ENCODE measurements at regions not wholly inside any gene's neighbourhood (a gene's known extent, or its start where the extent isn't known, plus 50 kb on each side); places are given as distances from the start of the nearest gene placed in this dataset.

- no peak overlapping the region for H3K9ac ChIP-seq (ENCODE audit: low read length)
- H3K4me1 ChIP-seq (ENCODE audit: control insufficient read depth, low read depth, low read length) = no peaks in the 10 kb centered on the region
- H3K4me3 ChIP-seq (ENCODE audit: low read length) = no peak overlapping the region
- H3K27me3 ChIP-seq (ENCODE audit: control insufficient read depth, insufficient read depth, low read length) = no peaks in the 10 kb centered on the region
- no peaks in the 10 kb centered on the region for H3K9me3 ChIP-seq (ENCODE audit: control insufficient read depth, low read depth, low read length)
- no peaks in the 10 kb centered on the region for H3K36me3 ChIP-seq (ENCODE audit: control insufficient read depth, low read depth, low read length)
- no peak overlapping the region for H3K27ac ChIP-seq (ENCODE audit: low read length)
Measured at GRCh38 chr4:62771983-62772557, 1571.9 kb downstream of the ADGRL3 start.

GRCh38 chr4:62740296-62740695 is 1540.2 kb downstream of the ADGRL3 start:
- H3K36me3 ChIP-seq (ENCODE audit: control insufficient read depth, low read depth, low read length) = no peaks in the 10 kb centered on the region

DNA sequence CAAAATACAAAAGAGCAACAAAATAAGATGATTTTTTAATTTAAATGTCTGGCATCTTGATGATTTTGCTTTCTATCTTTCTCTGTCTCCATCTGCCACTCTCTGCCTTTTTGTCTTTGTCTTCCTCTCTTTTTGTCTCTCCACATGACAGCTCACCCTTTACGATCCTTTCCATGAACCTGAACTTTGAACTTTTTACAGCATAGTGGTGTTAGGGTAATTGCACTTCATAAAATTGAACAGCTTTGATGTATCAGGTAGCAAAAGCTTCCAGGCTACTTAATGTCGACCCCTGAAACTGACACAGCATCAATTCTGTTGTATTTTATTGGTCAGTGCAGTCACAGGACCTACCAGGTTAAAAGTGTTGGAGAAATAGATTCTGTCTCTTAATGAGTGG is 1517.0 kb downstream of the ADGRL3 start:
- H3K9me3 ChIP-seq (ENCODE audit: control insufficient read depth, low read depth, low read length) = no peaks in the 10 kb centered on the region
- no peaks in the 10 kb centered on the region for H3K27me3 ChIP-seq (ENCODE audit: control insufficient read depth, insufficient read depth, low read length)
- peaks cover 6% of the 10 kb centered on the region for H3K4me1 ChIP-seq (ENCODE audit: control insufficient read depth, low read depth, low read length)
- H3K4me3 ChIP-seq (ENCODE audit: low read length) = no peak overlapping the region
- no peaks in the 10 kb centered on the region for H3K36me3 ChIP-seq (ENCODE audit: control insufficient read depth, low read depth, low read length)
- H3K27ac ChIP-seq (ENCODE audit: low read length) = no peak overlapping the region
- no peak overlapping the region for H3K9ac ChIP-seq (ENCODE audit: low read length)

More at GRCh38 chr4:62740296-62740695, 1540.2 kb downstream of the ADGRL3 start:
- Histone ChIP-seq H3K9me3 (ENCODE audit: control insufficient read depth, low read depth, low read length) (no peaks in the 10 kb centered on the region), H3K4me1 (ENCODE audit: control insufficient read depth, low read depth, low read length) (no peaks in the 10 kb centered on the region), H3K9ac (ENCODE audit: low read length) (no peak overlapping the region), H3K27me3 (ENCODE audit: control insufficient read depth, insufficient read depth, low read length) (no peaks in the 10 kb centered on the region), H3K27ac (ENCODE audit: low read length) (no peak overlapping the region), H3K4me3 (ENCODE audit: low read length) (no peak overlapping the region)

GRCh38 chr4:62711575-62711974 is 1511.4 kb downstream of the ADGRL3 start:
- Histone ChIP-seq H3K9ac (ENCODE audit: low read length) (no peak overlapping the region), H3K4me3 (ENCODE audit: low read length) (no peak overlapping the region), H3K9me3 (ENCODE audit: control insufficient read depth, low read depth, low read length) (no peaks in the 10 kb centered on the region), H3K36me3 (ENCODE audit: control insufficient read depth, low read depth, low read length) (no peaks in the 10 kb centered on the region), H3K27ac (ENCODE audit: low read length) (no peak overlapping the region), H3K4me1 (ENCODE audit: control insufficient read depth, low read depth, low read length) (no peaks in the 10 kb centered on the region), H3K27me3 (ENCODE audit: control insufficient read depth, insufficient read depth, low read length) (no peaks in the 10 kb centered on the region)

- Histone ChIP-seq H3K4me3 (ENCODE audit: low read length) (no peak overlapping the region), H3K9me3 (ENCODE audit: control insufficient read depth, low read depth, low read length) (no peaks in the 10 kb centered on the region), H3K36me3 (ENCODE audit: control insufficient read depth, low read depth, low read length) (no peaks in the 10 kb centered on the region), H3K9ac (ENCODE audit: low read length) (no peak overlapping the region), H3K4me1 (ENCODE audit: control insufficient read depth, low read depth, low read length) (no peaks in the 10 kb centered on the region), H3K27me3 (ENCODE audit: control insufficient read depth, insufficient read depth, low read length) (no peaks in the 10 kb centered on the region), H3K27ac (ENCODE audit: low read length) (no peak overlapping the region)
Measured at GRCh38 chr4:62709618-62710252, 1509.6 kb downstream of the ADGRL3 start.

DNA sequence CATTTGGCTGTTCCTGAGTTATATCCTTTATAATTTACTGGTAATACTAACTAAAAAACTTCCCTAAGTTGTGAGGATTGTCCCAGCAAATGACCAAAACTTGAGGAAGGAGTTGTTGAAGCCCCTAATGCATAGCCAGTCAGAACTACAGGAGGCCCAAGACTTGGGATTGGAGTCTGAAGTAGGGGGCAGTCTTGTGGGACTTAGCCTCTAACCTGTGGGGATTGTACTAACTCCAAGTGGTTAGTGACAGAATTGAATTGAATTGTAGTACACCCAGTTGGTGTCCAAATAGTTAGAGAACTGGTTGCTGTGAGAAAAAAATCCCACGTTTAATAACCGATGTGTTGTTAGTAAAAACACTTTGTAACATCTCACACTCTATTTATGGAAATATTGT is 1506.3 kb downstream of the ADGRL3 start:
- Histone ChIP-seq H3K4me1 (ENCODE audit: control insufficient read depth, low read depth, low read length) (no peaks in the 10 kb centered on the region), H3K4me3 (ENCODE audit: low read length) (no peak overlapping the region), H3K36me3 (ENCODE audit: control insufficient read depth, low read depth, low read length) (no peaks in the 10 kb centered on the region), H3K27me3 (ENCODE audit: control insufficient read depth, insufficient read depth, low read length) (no peaks in the 10 kb centered on the region), H3K27ac (ENCODE audit: low read length) (no peak overlapping the region), H3K9me3 (ENCODE audit: control insufficient read depth, low read depth, low read length) (no peaks in the 10 kb centered on the region), H3K9ac (ENCODE audit: low read length) (no peak overlapping the region)

DNA sequence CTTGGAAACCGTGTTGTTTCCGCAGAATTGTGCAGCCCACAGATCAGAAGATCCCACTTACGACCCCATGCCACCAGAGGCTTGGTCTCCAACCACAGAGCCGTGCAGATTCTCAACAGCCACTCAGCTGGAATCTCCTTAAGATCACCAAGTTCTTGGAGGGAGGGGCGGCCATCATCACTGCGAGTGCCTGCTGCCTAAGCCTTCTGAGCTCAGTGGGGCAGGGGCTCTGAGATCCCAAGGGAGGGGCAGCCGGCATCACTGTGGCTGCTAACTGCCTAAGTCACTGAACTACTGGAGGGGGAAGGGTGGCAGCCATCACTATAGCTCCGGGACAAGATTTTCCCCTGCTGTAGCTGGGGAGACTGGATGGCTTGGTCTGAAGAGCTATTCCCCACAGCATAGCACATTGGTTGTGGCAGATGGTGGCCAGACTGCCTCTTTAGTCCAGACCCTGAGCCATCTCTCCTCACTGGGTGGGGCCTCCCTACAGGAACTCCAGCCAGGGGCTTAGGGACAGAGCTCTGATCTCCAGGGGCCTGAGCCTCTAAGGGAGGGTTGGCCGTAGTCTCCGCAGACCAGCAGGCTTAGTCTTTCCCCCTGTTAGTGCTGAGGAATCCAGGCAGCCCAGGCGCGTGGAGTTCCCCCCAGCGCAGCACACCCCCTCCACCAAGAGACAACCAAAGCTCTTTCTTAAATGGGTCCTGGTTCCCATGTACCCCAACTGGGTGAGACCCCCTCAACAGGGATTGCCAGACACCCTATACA is 1483.9 kb downstream of the ADGRL3 start:
- H3K27me3 ChIP-seq (ENCODE audit: control insufficient read depth, insufficient read depth, low read length) = no peaks in the 10 kb centered on the region
- no peaks in the 10 kb centered on the region for H3K9me3 ChIP-seq (ENCODE audit: control insufficient read depth, low read depth, low read length)
- no peaks in the 10 kb centered on the region for H3K4me1 ChIP-seq (ENCODE audit: control insufficient read depth, low read depth, low read length)
- H3K9ac ChIP-seq (ENCODE audit: low read length) = no peak overlapping the region
- no peak overlapping the region for H3K4me3 ChIP-seq (ENCODE audit: low read length)
- H3K36me3 ChIP-seq (ENCODE audit: control insufficient read depth, low read depth, low read length) = no peaks in the 10 kb centered on the region
- no peak overlapping the region for H3K27ac ChIP-seq (ENCODE audit: low read length)

DNA sequence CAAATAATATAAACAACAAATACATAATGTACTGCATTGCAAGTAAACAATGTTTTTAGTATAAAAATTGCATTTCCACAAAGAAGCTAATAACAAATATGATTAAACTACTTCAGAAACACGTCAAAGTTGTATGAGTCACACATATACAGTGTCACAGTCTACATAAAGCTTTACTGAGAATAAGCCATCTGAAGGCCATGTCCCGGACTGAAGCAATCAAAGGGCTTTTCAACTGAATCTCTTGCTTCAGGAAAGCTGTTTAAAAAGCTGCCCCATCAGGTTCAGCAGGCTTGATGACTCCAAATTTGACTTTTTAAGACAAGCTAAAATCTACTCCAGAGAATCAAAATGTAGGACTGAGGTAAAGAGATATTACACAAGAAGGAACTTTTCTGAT is 1476.8 kb downstream of the ADGRL3 start:
- Histone ChIP-seq H3K9me3 (ENCODE audit: control insufficient read depth, low read depth, low read length) (no peaks in the 10 kb centered on the region), H3K27ac (ENCODE audit: low read length) (no peak overlapping the region), H3K4me1 (ENCODE audit: control insufficient read depth, low read depth, low read length) (no peaks in the 10 kb centered on the region), H3K9ac (ENCODE audit: low read length) (no peak overlapping the region), H3K4me3 (ENCODE audit: low read length) (no peak overlapping the region), H3K27me3 (ENCODE audit: control insufficient read depth, insufficient read depth, low read length) (no peaks in the 10 kb centered on the region), H3K36me3 (ENCODE audit: control insufficient read depth, low read depth, low read length) (no peaks in the 10 kb centered on the region)

DNA sequence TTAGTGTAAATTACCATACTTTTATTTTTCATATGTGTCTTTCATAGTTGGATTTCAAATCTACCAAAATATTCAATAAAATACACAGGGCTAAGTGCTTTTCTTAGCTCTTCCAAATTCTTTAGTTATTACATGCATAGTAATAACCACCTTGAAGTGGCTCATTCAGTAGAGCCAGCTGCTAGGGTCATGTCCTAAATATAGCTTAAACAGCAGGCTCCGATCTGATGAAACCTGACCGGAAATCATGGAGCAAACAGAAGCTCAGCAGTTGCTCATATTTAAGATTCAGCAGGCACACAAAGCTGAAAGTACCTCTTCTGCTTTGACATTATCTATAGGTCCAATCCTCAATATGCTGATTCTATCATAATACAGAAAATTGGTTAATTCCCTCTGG is 1470.4 kb downstream of the ADGRL3 start:
- H3K27me3 ChIP-seq (ENCODE audit: control insufficient read depth, insufficient read depth, low read length) = no peaks in the 10 kb centered on the region
- H3K9ac ChIP-seq (ENCODE audit: low read length) = no peak overlapping the region
- H3K4me1 ChIP-seq (ENCODE audit: control insufficient read depth, low read depth, low read length) = no peaks in the 10 kb centered on the region
- no peak overlapping the region for H3K27ac ChIP-seq (ENCODE audit: low read length)
- H3K36me3 ChIP-seq (ENCODE audit: control insufficient read depth, low read depth, low read length) = no peaks in the 10 kb centered on the region
- no peaks in the 10 kb centered on the region for H3K9me3 ChIP-seq (ENCODE audit: control insufficient read depth, low read depth, low read length)
- no peak overlapping the region for H3K4me3 ChIP-seq (ENCODE audit: low read length)

GRCh38 chr4:62661821-62662220 is 1461.7 kb downstream of the ADGRL3 start:
- Histone ChIP-seq H3K27ac (ENCODE audit: low read length) (no peak overlapping the region), H3K9ac (ENCODE audit: low read length) (no peak overlapping the region), H3K4me3 (ENCODE audit: low read length) (no peak overlapping the region), H3K36me3 (ENCODE audit: control insufficient read depth, low read depth, low read length) (no peaks in the 10 kb centered on the region), H3K9me3 (ENCODE audit: control insufficient read depth, low read depth, low read length) (no peaks in the 10 kb centered on the region), H3K4me1 (ENCODE audit: control insufficient read depth, low read depth, low read length) (no peaks in the 10 kb centered on the region), H3K27me3 (ENCODE audit: control insufficient read depth, insufficient read depth, low read length) (no peaks in the 10 kb centered on the region)

GRCh38 chr4:62656006-62656405 is 1455.9 kb downstream of the ADGRL3 start:
- Histone ChIP-seq H3K9ac (ENCODE audit: low read length) (no peak overlapping the region), H3K4me1 (ENCODE audit: control insufficient read depth, low read depth, low read length) (no peaks in the 10 kb centered on the region), H3K4me3 (ENCODE audit: low read length) (no peak overlapping the region)

DNA sequence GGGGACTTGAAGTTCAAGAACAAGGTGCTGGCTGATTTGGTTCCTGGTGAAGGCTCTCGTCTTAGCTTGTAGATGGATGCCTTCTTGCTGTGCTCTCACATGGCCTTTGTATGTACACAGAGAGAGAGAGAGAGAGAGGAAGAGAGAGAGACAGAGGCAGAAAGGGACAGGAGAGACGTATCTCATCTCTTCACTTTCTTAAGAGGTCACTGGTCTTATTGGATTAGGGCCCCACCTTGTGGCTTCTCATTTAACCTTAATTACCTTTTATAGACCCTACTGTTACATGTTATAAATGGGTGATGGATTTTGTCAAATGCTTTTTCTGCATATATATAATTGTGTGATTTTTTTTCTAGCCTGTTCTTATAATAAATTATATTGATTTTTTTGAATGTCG is 1444.2 kb downstream of the ADGRL3 start:
- Histone ChIP-seq H3K27me3 (ENCODE audit: control insufficient read depth, insufficient read depth, low read length) (no peaks in the 10 kb centered on the region), H3K9me3 (ENCODE audit: control insufficient read depth, low read depth, low read length) (no peaks in the 10 kb centered on the region), H3K4me1 (ENCODE audit: control insufficient read depth, low read depth, low read length) (no peaks in the 10 kb centered on the region), H3K9ac (ENCODE audit: low read length) (no peak overlapping the region), H3K36me3 (ENCODE audit: control insufficient read depth, low read depth, low read length) (no peaks in the 10 kb centered on the region), H3K4me3 (ENCODE audit: low read length) (no peak overlapping the region), H3K27ac (ENCODE audit: low read length) (no peak overlapping the region)

More at GRCh38 chr4:62656006-62656405, 1455.9 kb downstream of the ADGRL3 start:
- no peaks in the 10 kb centered on the region for H3K9me3 ChIP-seq (ENCODE audit: control insufficient read depth, low read depth, low read length)
- no peaks in the 10 kb centered on the region for H3K27me3 ChIP-seq (ENCODE audit: control insufficient read depth, insufficient read depth, low read length)
- no peak overlapping the region for H3K27ac ChIP-seq (ENCODE audit: low read length)
- H3K36me3 ChIP-seq (ENCODE audit: control insufficient read depth, low read depth, low read length) = no peaks in the 10 kb centered on the region

All from iPS-18a (cell line).